HEK293 (cell line): ENCODE measurements at regions not wholly inside any gene's neighbourhood (a gene's known extent, or its start where the extent isn't known, plus 50 kb on each side); places are given as distances from the start of the nearest gene placed in this dataset.

ENCODE experiments used
- CTCF ChIA-PET: fragments of 350-600 bp; formaldehyde crosslinking; extraction: SDS; loops from one replicate; lab custom pipeline; 2021; ENCODE audit warnings: antibody characterized with exemption; lab: Yijun Ruan, JAX
- POLR2A ChIA-PET: fragments of 300-600 bp; formaldehyde crosslinking; extraction: SDS; loops from one replicate; lab custom pipeline; 2020; ENCODE audit warnings: antibody characterized with exemption, inconsistent platforms; lab: Yijun Ruan, JAX
- H3K27ac ChIP-seq: fragments of 200-500 bp; sonication (Bioruptor generic); 2 replicates; pipeline ENCODE4 v1.5.1; 2014; ENCODE audit warnings: low read depth, low read length, control low read depth, inconsistent platforms; ENCODE audit errors: extremely low read depth
- H3K36me3 ChIP-seq, 2 experiments: fragments of 200-500 bp in 1 of 2; sonication (Bioruptor generic) in 1 of 2; 1 replicate in 1 of 2; 2 replicates in 1 of 2; pipeline ENCODE4 v1.5.1; 2014 to 2017; ENCODE audit warnings: inconsistent platforms in 2 of 2, low read length in 2 of 2; ENCODE audit not compliant: control insufficient read depth in 2 of 2, insufficient read depth in 1 of 2
- H3K4me1 ChIP-seq: fragments of 200-500 bp; sonication (Bioruptor generic); 2 replicates; pipeline ENCODE4 v1.5.1; 2014; ENCODE audit warnings: mild to moderate bottlenecking, low read length, inconsistent platforms; ENCODE audit not compliant: control insufficient read depth, insufficient read depth
- H3K4me3 ChIP-seq: 2 replicates; pipeline ENCODE4 v1.5.1; 2011; ENCODE audit warnings: low read depth, mild to moderate bottlenecking, control low read depth, low read length, moderate library complexity
- H3K9me3 ChIP-seq: fragments of 200-500 bp; sonication (Bioruptor generic); 2 replicates; pipeline ENCODE4 v1.5.1; 2014; ENCODE audit warnings: low read depth, low read length, inconsistent platforms; ENCODE audit not compliant: control insufficient read depth, insufficient read depth
- BCL6B ChIP-seq: fragments of 450-650 bp; formaldehyde crosslinking; IDR thresholded peaks from 2 replicates; pipeline ENCODE4 v1.5.1; 2017; ENCODE audit warnings: missing biosample characterization, missing genetic modification characterization
- HOXC10 ChIP-seq: sonication (generic); formaldehyde crosslinking; IDR thresholded peaks from 2 replicates; pipeline ENCODE4 v1.8.1; 2023; ENCODE audit warnings: mild to moderate bottlenecking, missing genetic modification reagents
- KLF8 ChIP-seq: fragments of 450-650 bp; formaldehyde crosslinking; IDR thresholded peaks from 2 replicates; pipeline ENCODE4 v1.5.1; 2016; ENCODE audit warnings: missing biosample characterization, missing genetic modification characterization
- PRDM1 ChIP-seq: fragments of 450-650 bp; formaldehyde crosslinking; IDR thresholded peaks from 2 replicates; pipeline ENCODE4; 2016; ENCODE audit warnings: missing biosample characterization, missing genetic modification characterization
- SP7 ChIP-seq: fragments of 450-650 bp; formaldehyde crosslinking; IDR thresholded peaks from 2 replicates; pipeline ENCODE4 v1.5.1; 2016; ENCODE audit warnings: missing biosample characterization, missing genetic modification characterization
- TRIM28 ChIP-seq: IDR thresholded peaks from 2 replicates; pipeline ENCODE4 v1.6.1; 2011; ENCODE audit warnings: low read length, control low read depth, borderline replicate concordance
- WT1 ChIP-seq: fragments of 450-650 bp; formaldehyde crosslinking; IDR thresholded peaks from 2 replicates; pipeline ENCODE4 v1.5.1; 2016; ENCODE audit warnings: missing biosample characterization, missing genetic modification characterization
- ZBTB1 ChIP-seq: fragments of 450-650 bp; formaldehyde crosslinking; IDR thresholded peaks from 2 replicates; pipeline ENCODE4 v1.5.1; 2016; ENCODE audit warnings: missing biosample characterization, missing genetic modification characterization
- ZBTB17 ChIP-seq: fragments of 450-650 bp; formaldehyde crosslinking; IDR thresholded peaks from 2 replicates; pipeline ENCODE4 v1.5.1; 2016; ENCODE audit warnings: missing biosample characterization, missing genetic modification characterization
- ZBTB20 ChIP-seq: fragments of 450-650 bp; formaldehyde crosslinking; IDR thresholded peaks from 2 replicates; pipeline ENCODE4 v1.5.1; 2016; ENCODE audit warnings: missing biosample characterization, missing genetic modification characterization
- ZBTB44 ChIP-seq: fragments of 450-650 bp; IDR thresholded peaks from 2 replicates; pipeline ENCODE4 v1.5.1; 2018; ENCODE audit warnings: missing biosample characterization, mild to moderate bottlenecking, missing genetic modification characterization
- ZBTB48 ChIP-seq: fragments of 450-650 bp; formaldehyde crosslinking; IDR thresholded peaks from 2 replicates; pipeline ENCODE4 v1.5.1; 2016; ENCODE audit warnings: missing biosample characterization, missing genetic modification characterization
- ZEB2 ChIP-seq: fragments of 450-650 bp; formaldehyde crosslinking; IDR thresholded peaks from 2 replicates; pipeline ENCODE4 v1.5.1; 2016; ENCODE audit warnings: missing biosample characterization, missing genetic modification characterization
- ZNF169 ChIP-seq: fragments of 450-650 bp; formaldehyde crosslinking; IDR thresholded peaks from 2 replicates; pipeline ENCODE4 v1.5.1; 2016; ENCODE audit warnings: missing biosample characterization, missing genetic modification characterization
- ZNF221 ChIP-seq: fragments of 450-650 bp; formaldehyde crosslinking; IDR thresholded peaks from 2 replicates; pipeline ENCODE4 v1.5.1; 2017; ENCODE audit warnings: missing biosample characterization, missing genetic modification characterization, borderline replicate concordance
- ZNF335 ChIP-seq: fragments of 450-650 bp; formaldehyde crosslinking; conservative IDR thresholded peaks from 2 replicates; pipeline ENCODE4 v1.5.1; 2016; ENCODE audit warnings: missing biosample characterization, missing genetic modification characterization
- ZNF341 ChIP-seq: fragments of 450-650 bp; formaldehyde crosslinking; IDR thresholded peaks from 2 replicates; pipeline ENCODE4; 2016; ENCODE audit warnings: low read depth, missing biosample characterization, missing genetic modification characterization
- ZNF394 ChIP-seq: fragments of 450-650 bp; formaldehyde crosslinking; IDR thresholded peaks from 2 replicates; pipeline ENCODE4 v1.5.1; 2016; ENCODE audit warnings: missing biosample characterization, missing genetic modification characterization, mild to moderate bottlenecking, moderate library complexity, borderline replicate concordance
- ZNF600 ChIP-seq: fragments of 450-650 bp; formaldehyde crosslinking; IDR thresholded peaks from 2 replicates; pipeline ENCODE4 v1.5.1; 2016; ENCODE audit warnings: missing biosample characterization, missing genetic modification characterization
- ZNF639 ChIP-seq: fragments of 450-650 bp; formaldehyde crosslinking; IDR thresholded peaks from 2 replicates; pipeline ENCODE4 v1.5.1; 2016; ENCODE audit warnings: missing biosample characterization, missing genetic modification characterization
- ZNF76 ChIP-seq: fragments of 450-650 bp; formaldehyde crosslinking; IDR thresholded peaks from 2 replicates; pipeline ENCODE4; 2016; ENCODE audit warnings: low read depth, missing biosample characterization, missing genetic modification characterization, borderline replicate concordance
- ZSCAN23 ChIP-seq: fragments of 450-650 bp; formaldehyde crosslinking; IDR thresholded peaks from 2 replicates; pipeline ENCODE4 v1.5.1; 2016; ENCODE audit warnings: missing biosample characterization, missing genetic modification characterization
- ZSCAN5A ChIP-seq: fragments of 450-650 bp; formaldehyde crosslinking; IDR thresholded peaks from 2 replicates; pipeline ENCODE4 v1.5.1; 2016; ENCODE audit warnings: missing biosample characterization, missing genetic modification characterization
- TF ChIP-seq, protein P1 (sequence below): fragments of 450-650 bp; formaldehyde crosslinking; conservative IDR thresholded peaks from 2 replicates; pipeline ENCODE4 v1.5.1; 2016; ENCODE audit warnings: low read depth, missing biosample characterization, missing genetic modification characterization
- TF ChIP-seq, protein P2 (sequence below): fragments of 450-650 bp; formaldehyde crosslinking; IDR thresholded peaks from 2 replicates; pipeline ENCODE4 v1.5.1; 2016; ENCODE audit warnings: missing biosample characterization, missing genetic modification characterization, low read depth

DNA sequence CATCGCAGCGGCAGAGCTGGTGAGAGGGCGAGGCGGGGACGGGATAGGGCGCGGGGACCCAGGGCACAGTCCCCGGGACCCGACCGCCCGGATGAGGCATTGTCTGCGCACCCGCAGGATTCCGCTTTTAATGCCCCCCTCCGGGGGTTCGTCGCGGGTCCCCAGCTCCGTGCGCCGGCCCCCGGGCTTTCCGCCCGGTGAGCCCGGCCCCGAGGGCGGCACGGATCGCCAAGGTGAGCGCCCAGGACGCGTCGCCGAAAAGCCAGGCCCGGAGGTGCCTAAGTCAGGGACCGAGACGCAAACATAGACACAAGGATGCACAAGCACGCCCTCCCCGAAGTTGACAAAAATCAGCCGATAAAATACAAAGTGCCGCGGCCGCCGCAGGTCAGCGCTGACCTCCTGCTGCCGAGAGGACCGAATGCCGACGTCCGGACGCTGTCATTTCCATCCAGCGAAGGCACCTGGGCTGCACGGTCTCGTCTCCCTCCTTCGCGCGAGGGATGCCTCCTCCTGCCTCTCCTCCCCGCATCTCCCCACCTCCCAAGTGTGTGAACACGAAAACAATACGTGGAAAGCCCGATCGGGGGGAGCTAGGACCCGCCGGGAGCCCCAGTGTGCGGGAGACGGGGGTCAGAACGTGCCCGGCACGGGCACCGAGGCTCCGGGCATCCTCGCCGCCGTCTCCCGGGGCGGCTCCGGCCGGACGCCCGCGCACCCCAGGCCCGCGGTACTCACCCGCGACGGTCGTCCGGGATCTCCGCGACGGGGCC is 101.1 kb upstream of the SOD1 start:
- POLR2A ChIA-PET: interaction anchor here (0.6 to 2.3 kb wide), 30 partner anchors 9 to 1066 kb away, joined by 3 to 28 read pairs (median 4); partner anchors contain the start of genes HUNK and TIAM1
- H3K4me3 ChIP-seq: peak overlapping the region; percentile 75
- H3K4me1 ChIP-seq: peaks cover 41% of the 10 kb centered on the region
- CTCF ChIA-PET: interaction anchor here (0.5 to 3.2 kb wide), 22 partner anchors 11 to 569 kb away, joined by 3 to 25 read pairs (median 3); no protein-coding TSS in a partner anchor
- H3K36me3 ChIP-seq: no peaks in the 10 kb centered on the region
- H3K9me3 ChIP-seq: no peaks in the 10 kb centered on the region
- peak overlapping the region; percentile 91 for H3K27ac ChIP-seq
- TF ChIP-seq, protein P1, sequence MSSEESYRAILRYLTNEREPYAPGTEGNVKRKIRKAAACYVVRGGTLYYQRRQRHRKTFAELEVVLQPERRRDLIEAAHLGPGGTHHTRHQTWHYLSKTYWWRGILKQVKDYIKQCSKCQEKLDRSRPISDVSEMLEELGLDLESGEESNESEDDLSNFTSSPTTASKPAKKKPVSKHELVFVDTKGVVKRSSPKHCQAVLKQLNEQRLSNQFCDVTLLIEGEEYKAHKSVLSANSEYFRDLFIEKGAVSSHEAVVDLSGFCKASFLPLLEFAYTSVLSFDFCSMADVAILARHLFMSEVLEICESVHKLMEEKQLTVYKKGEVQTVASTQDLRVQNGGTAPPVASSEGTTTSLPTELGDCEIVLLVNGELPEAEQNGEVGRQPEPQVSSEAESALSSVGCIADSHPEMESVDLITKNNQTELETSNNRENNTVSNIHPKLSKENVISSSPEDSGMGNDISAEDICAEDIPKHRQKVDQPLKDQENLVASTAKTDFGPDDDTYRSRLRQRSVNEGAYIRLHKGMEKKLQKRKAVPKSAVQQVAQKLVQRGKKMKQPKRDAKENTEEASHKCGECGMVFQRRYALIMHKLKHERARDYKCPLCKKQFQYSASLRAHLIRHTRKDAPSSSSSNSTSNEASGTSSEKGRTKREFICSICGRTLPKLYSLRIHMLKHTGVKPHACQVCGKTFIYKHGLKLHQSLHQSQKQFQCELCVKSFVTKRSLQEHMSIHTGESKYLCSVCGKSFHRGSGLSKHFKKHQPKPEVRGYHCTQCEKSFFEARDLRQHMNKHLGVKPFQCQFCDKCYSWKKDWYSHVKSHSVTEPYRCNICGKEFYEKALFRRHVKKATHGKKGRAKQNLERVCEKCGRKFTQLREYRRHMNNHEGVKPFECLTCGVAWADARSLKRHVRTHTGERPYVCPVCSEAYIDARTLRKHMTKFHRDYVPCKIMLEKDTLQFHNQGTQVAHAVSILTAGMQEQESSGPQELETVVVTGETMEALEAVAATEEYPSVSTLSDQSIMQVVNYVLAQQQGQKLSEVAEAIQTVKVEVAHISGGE (tag by site-specific recombination): peak; percentile 46
- TF ChIP-seq ZBTB48 (tag by site-specific recombination) (peak; percentile 99), KLF8 (tag by site-specific recombination) (peak; percentile 0; the same call in 1 of the 2 replicates), ZBTB20 (tag by site-specific recombination) (peak; percentile 79), ZNF221 (tag by site-specific recombination) (no peak; the same call in 1 of the 2 replicates), ZNF335 (tag by site-specific recombination) (peak; percentile 90), ZNF76 (tag by site-specific recombination) (0 out of 2 replicates have a peak, but pooled peaks have one; percentile 5), ZNF394 (tag by site-specific recombination) (peak; percentile 50; the same call in 1 of the 2 replicates), BCL6B (tag by site-specific recombination) (no peak), SP7 (tag by site-specific recombination) (peak; percentile 25; the same call in 1 of the 2 replicates), ZNF600 (tag by site-specific recombination) (peak; percentile 20; the same call in 1 of the 2 replicates), ZBTB1 (tag by site-specific recombination) (peak; percentile 89; the same call in 1 of the 2 replicates), ZSCAN5A (peak; percentile 88), ZEB2 (tag by site-specific recombination) (peak; percentile 96), ZNF169 (tag by site-specific recombination) (0 out of 2 replicates have a peak, but pooled peaks have one; percentile 9), PRDM1 (tag by site-specific recombination) (no peak), ZNF639 (peak; percentile 74), WT1 (tag by site-specific recombination) (peak; percentile 51; the same call in 1 of the 2 replicates), ZSCAN23 (peak; percentile 91), HOXC10 (0 out of 2 replicates have a peak, but pooled peaks have one; percentile 12), ZNF341 (tag by site-specific recombination) (peak; percentile 67; the same call in 1 of the 2 replicates), TRIM28 (no peak), ZBTB44 (peak; percentile 67), ZBTB17 (tag by site-specific recombination) (peak; percentile 73; the same call in 1 of the 2 replicates)
- TF ChIP-seq, protein P2, sequence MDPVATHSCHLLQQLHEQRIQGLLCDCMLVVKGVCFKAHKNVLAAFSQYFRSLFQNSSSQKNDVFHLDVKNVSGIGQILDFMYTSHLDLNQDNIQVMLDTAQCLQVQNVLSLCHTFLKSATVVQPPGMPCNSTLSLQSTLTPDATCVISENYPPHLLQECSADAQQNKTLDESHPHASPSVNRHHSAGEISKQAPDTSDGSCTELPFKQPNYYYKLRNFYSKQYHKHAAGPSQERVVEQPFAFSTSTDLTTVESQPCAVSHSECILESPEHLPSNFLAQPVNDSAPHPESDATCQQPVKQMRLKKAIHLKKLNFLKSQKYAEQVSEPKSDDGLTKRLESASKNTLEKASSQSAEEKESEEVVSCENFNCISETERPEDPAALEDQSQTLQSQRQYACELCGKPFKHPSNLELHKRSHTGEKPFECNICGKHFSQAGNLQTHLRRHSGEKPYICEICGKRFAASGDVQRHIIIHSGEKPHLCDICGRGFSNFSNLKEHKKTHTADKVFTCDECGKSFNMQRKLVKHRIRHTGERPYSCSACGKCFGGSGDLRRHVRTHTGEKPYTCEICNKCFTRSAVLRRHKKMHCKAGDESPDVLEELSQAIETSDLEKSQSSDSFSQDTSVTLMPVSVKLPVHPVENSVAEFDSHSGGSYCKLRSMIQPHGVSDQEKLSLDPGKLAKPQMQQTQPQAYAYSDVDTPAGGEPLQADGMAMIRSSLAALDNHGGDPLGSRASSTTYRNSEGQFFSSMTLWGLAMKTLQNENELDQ (tag by site-specific recombination): no peak
